ENCODE measurements at regions not wholly inside any gene's neighbourhood (a gene's known extent, or its start where the extent isn't known, plus 50 kb on each side); places are given as distances from the start of the nearest gene placed in this dataset.

GRCh38 chr10:118917701-118918100 is 111.8 kb upstream of the NANOS1 start:
- Histone ChIP-seq H3K36me3 (ENCODE audit: low read depth, missing control alignments) (no peaks in the 10 kb centered on the region), H3K9me3 (no peaks in the 10 kb centered on the region), H3K4me1 (peaks cover 5% of the 10 kb centered on the region), H3K27me3 (no peaks in the 10 kb centered on the region), H3K27ac (no peak overlapping the region), H3K4me3 (no peak overlapping the region)
- TF ChIP-seq POLR2A (IDR thresholded peaks at IDR 0.05) (no peak), CTCF (IDR thresholded peaks at IDR 0.05) (no peak)
- intact Hi-C loops (cut with DNase I; ENCODE audit: low total_unique reads) = no loop called here
- 87 to 89% methylated on average over 7 of the region's 7 CpGs for WGBS, 2 donors
- DNase-seq = no peak

DNA sequence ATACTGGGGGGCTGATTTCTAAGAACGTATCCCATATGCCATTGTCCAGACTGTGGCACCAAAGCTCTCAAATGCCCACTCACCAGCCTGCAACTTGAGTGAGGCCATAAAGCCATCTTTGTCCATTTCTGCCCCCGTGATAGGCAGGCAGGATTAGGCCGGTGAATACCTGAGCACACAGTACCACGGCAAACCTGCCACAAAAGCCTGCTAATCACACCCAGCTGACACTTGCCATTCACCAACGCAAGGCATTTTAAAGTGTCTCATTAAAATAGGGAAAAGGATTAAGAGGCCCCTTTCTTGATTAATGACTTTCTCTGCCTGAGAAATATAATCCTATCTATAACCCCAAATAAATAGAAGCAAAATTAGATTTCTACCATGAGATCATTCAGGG is 111.4 kb upstream of the NANOS1 start:
- no peak for DNase-seq
- 82 to 85% methylated on average over 5 of the region's 5 CpGs for WGBS, 2 donors
- intact Hi-C loops (cut with DNase I; ENCODE audit: low total_unique reads) = no loop called here
- TF ChIP-seq POLR2A (IDR thresholded peaks at IDR 0.05) = no peak
- no peak for TF ChIP-seq CTCF (IDR thresholded peaks at IDR 0.05)
- Histone ChIP-seq H3K9me3 (no peaks in the 10 kb centered on the region), H3K4me3 (no peak overlapping the region), H3K4me1 (peaks cover 5% of the 10 kb centered on the region), H3K36me3 (ENCODE audit: low read depth, missing control alignments) (no peaks in the 10 kb centered on the region), H3K27ac (no peak overlapping the region), H3K27me3 (no peaks in the 10 kb centered on the region)

GRCh38 chr10:118918587-118918986 is 110.9 kb upstream of the NANOS1 start:
- H3K4me3 ChIP-seq = no peak overlapping the region
- H3K4me1 ChIP-seq = peaks cover 5% of the 10 kb centered on the region
- TF ChIP-seq POLR2A (IDR thresholded peaks at IDR 0.05) (no peak), CTCF (IDR thresholded peaks at IDR 0.05) (no peak)
- no peak for DNase-seq
- H3K27me3 ChIP-seq = no peaks in the 10 kb centered on the region
- WGBS, 2 donors = 72 to 77% methylated on average over 3 of the region's 3 CpGs
- no peaks in the 10 kb centered on the region for H3K9me3 ChIP-seq
- no peaks in the 10 kb centered on the region for H3K36me3 ChIP-seq (ENCODE audit: low read depth, missing control alignments)
- H3K27ac ChIP-seq = no peak overlapping the region
- intact Hi-C loops (cut with DNase I; ENCODE audit: low total_unique reads) = no loop called here

- H3K27ac ChIP-seq = no peak overlapping the region
- DNase-seq = no peak
- TF ChIP-seq CTCF (IDR thresholded peaks at IDR 0.05) (no peak), POLR2A (IDR thresholded peaks at IDR 0.05) (no peak)
- H3K4me3 ChIP-seq = no peak overlapping the region
- H3K4me1 ChIP-seq = no peaks in the 10 kb centered on the region
- H3K36me3 ChIP-seq (ENCODE audit: low read depth, missing control alignments) = no peaks in the 10 kb centered on the region
- no peaks in the 10 kb centered on the region for H3K27me3 ChIP-seq
- intact Hi-C loops (cut with DNase I; ENCODE audit: low total_unique reads) = no loop called here
- 97 to 98% methylated on average over 9 of the region's 9 CpGs for WGBS, 2 donors
- H3K9me3 ChIP-seq = no peaks in the 10 kb centered on the region
Measured at GRCh38 chr10:118920206-118920605, 109.3 kb upstream of the NANOS1 start.

- 31 to 50% methylated on average over 1 of the region's 1 CpG for WGBS, 2 donors
- no peak overlapping the region for H3K4me3 ChIP-seq
- no peaks in the 10 kb centered on the region for H3K9me3 ChIP-seq
- intact Hi-C loops (cut with DNase I; ENCODE audit: low total_unique reads) = no loop called here
- no peaks in the 10 kb centered on the region for H3K36me3 ChIP-seq (ENCODE audit: low read depth, missing control alignments)
- H3K27ac ChIP-seq = no peak overlapping the region
- TF ChIP-seq CTCF (IDR thresholded peaks at IDR 0.05) (no peak), POLR2A (IDR thresholded peaks at IDR 0.05) (no peak)
- no peaks in the 10 kb centered on the region for H3K4me1 ChIP-seq
- no peak for DNase-seq
- no peaks in the 10 kb centered on the region for H3K27me3 ChIP-seq
Measured at GRCh38 chr10:118922226-118922625, 107.3 kb upstream of the NANOS1 start.

All from testis (tissue), 2 donors.